GM12892 (cell line): ENCODE measurements at regions not wholly inside any gene's neighbourhood (a gene's known extent, or its start where the extent isn't known, plus 50 kb on each side); places are given as distances from the start of the nearest gene placed in this dataset.
"Not testable (repeated sequence)": the region's sequence is repeated elsewhere in the genome, so short reads cannot be mapped to it uniquely, and the experiment has no call there.

Experiments used
- POLR2A ChIP-seq: IDR thresholded peaks from 2 replicates; pipeline ENCODE4 v1.6.1; 2011; ENCODE audit warnings: low read depth, low read length, control low read depth
- POLR2AphosphoS5 ChIP-seq: IDR thresholded peaks from 2 replicates; pipeline ENCODE4 v1.6.1; 2011; ENCODE audit warnings: low read depth, low read length, control low read depth
- TAF1 ChIP-seq: IDR thresholded peaks from 2 replicates; pipeline ENCODE4 v1.6.1; 2011; ENCODE audit warnings: low read depth, mild to moderate bottlenecking, control low read depth, low read length, borderline replicate concordance

DNA sequence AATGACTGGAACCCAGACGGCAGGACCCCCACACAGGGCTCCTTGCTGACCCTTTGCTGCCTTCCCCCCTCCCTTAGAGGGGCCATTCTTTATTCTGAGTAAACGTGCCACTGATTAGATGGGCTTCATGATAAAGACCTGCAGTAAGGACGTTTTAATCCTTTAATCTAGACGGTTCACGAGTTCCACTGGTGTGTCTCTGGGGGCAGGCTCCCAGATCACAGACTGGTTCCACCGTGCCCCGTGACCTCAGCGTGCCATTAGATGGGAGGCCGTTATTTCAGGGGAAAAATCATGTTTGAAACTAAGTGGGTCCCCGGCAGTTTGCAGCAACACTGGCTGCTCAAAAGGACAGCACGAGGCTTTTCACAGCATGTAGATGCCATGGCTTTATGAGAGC, 246.9 kb upstream of the PLGLB2 start:
- TF ChIP-seq POLR2AphosphoS5, TAF1, POLR2A: not testable (repeated sequence)
